Tibial nerve (tissue), 3 donors: ENCODE measurements at regions not wholly inside any gene's neighbourhood (a gene's known extent, or its start where the extent isn't known, plus 50 kb on each side); places are given as distances from the start of the nearest gene placed in this dataset.

Experiments
- CTCF ChIP-seq, 5 experiments: fragments of 200-600 bp in 3 of 5; fragments of 450-650 bp in 2 of 5; sonication (generic) in 3 of 5; IDR thresholded peaks; one replicate each; pipeline ENCODE4 v1.5.1; 2016 to 2019; ENCODE audit warnings: antibody characterized with exemption in 5 of 5, mild to moderate bottlenecking in 3 of 5, moderate library complexity in 2 of 5
- POLR2A ChIP-seq, 2 donors: fragments of 450-650 bp; IDR thresholded peaks; one replicate each; pipeline ENCODE4 v1.6.1; 2017; ENCODE audit warnings: antibody characterized with exemption in 2 of 2, mild to moderate bottlenecking in 2 of 2, moderate library complexity in 2 of 2

DNA sequence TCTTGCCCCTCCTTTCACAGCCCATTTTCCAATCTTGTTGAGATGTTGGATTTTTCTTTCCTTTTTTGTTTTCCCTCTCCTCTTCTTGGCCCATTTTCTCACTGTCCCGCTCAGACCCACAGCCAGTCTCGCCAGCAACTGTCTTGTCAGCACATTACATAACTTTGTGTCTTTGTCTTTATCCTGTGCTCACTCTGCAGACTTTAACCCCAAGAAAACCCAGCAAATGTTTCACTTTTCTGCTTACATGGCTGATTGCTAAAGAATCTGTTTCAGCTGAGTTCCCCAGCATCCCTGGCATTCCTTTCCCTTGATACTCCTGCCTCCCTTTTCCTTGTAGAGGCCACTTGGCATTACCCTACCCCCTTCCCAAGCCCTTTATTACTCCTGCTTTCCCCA, 74.6 kb downstream of the ZNF648 start:
- no peak for TF ChIP-seq CTCF (IDR thresholded peaks at IDR 0.05)
- TF ChIP-seq POLR2A (IDR thresholded peaks at IDR 0.05), result no peak
